ENCODE measurements at regions not wholly inside any gene's neighbourhood (a gene's known extent, or its start where the extent isn't known, plus 50 kb on each side); places are given as distances from the start of the nearest gene placed in this dataset.

DNA sequence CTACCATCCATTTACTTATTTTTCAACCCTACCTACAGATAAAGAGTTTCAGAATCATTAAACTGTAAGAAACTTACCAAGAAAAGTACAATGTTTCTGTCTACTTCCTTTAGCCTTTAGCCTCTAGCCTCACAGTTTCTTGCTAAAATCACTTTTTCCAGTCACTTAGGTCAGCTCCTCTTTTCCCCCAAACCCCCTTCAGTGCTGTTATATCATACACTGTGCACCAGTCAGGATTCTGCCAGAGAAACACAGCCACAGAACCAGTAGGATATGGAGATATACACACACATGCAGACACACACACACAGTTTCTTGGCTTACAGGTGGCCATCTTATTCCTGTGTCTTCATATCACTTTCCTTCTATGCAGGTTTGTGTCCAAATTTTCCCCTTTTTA, 139.9 kb upstream of the LIPC start (continued):
- TF ChIP-seq ZNF513 (CRISPR knock-in tag; conservative IDR thresholded peaks at IDR 0.05) (no peak), ZNF570 (CRISPR knock-in tag; IDR thresholded peaks at IDR 0.05; ENCODE audit: borderline replicate concordance) (no peak), HNRNPL (IDR thresholded peaks at IDR 0.05; ENCODE audit: low read depth, low read length) (no peak)

DNA sequence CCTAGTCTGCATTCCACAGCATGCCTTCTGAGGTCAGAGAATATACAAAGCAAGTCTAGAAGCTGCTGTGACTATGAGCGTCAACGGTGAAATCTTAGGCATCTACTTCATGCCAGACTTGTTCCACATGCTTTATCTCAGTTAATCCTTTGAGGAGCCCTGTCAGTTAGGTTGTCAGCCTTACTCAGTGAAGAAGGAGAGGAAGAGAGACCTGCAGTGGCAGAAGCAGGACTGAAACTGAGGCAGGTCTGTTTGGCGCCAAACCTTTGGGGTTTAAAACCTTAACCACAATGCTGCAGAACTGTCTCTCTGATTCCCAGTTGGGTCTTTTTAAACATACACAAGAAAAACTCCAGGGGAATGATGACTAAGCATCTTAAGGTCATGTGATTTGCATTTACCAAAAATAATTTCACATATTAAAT, 139.0 kb upstream of the LIPC start:
- FAIRE-seq, result no peak
- BruUV-seq (replicated peaks), result no TSS peak
- in situ Hi-C loops (cut with HindIII; ENCODE audit: extremely low pct_ligation_motif_present, low pct_unique_long_range_greater_than_20kb), result no loop called here

More for the DNA sequence above, 139.0 kb upstream of the LIPC start:
- H3K9me3 ChIP-seq (ENCODE audit: low read length), result peaks cover 14% of the 10 kb centered on the region; the same call in 1 of the 2 replicates
- CTCF ChIA-PET (ENCODE audit: low intra/inter-chr PET ratio, low total read pairs), result no interaction called here
- H3K79me2 ChIP-seq (ENCODE audit: insufficient read depth, low read length), result no peaks in the 10 kb centered on the region
- no peak overlapping the region for H2AFZ ChIP-seq (ENCODE audit: low read length)
- H3K4me3 ChIP-seq (replicated peaks in 1 of 3; ENCODE audit: insufficient read depth in 1 of 3, low read depth in 2 of 3, low read length in 3 of 3), result no peak overlapping the region
- no peak overlapping the region for H3K9ac ChIP-seq (ENCODE audit: insufficient read depth, low read depth, low read length)
- TF ChIP-seq MAFK (conservative IDR thresholded peaks at IDR 0.05 in 1 of 2, IDR thresholded peaks at IDR 0.05 in 1 of 2; ENCODE audit: low read length in 2 of 2), result peak; percentile 71 to 78
- TF ChIP-seq MAFF (IDR thresholded peaks at IDR 0.05; ENCODE audit: low read depth, low read length), result peak; percentile 50; the same call in 1 of the 2 replicates
- no peak for TF ChIP-seq CHD2 (IDR thresholded peaks at IDR 0.05; ENCODE audit: low read depth, low read length)
- TF ChIP-seq ZSCAN25 (CRISPR knock-in tag; IDR thresholded peaks at IDR 0.05), result no peak
- TF ChIP-seq NFATC3 (CRISPR knock-in tag; IDR thresholded peaks at IDR 0.05), result no peak
- H3K27ac ChIP-seq (ENCODE audit: extremely low read length, insufficient read depth, low read length), result no peak overlapping the region
- H4K20me1 ChIP-seq (ENCODE audit: insufficient read depth, low read length), result no peaks in the 10 kb centered on the region
- intact Hi-C loops (cut with micrococcal nuclease; ENCODE audit: unreplicated experiment), result no loop called here
- H3K4me2 ChIP-seq (ENCODE audit: low read depth, low read length), result no peak overlapping the region
- H3K4me1 ChIP-seq (ENCODE audit: insufficient read depth, low read length), result peaks cover 21% of the 10 kb centered on the region
- H3K36me3 ChIP-seq (replicated peaks in 1 of 2; ENCODE audit: control insufficient read depth in 1 of 2, insufficient read depth in 2 of 2, low read length in 2 of 2), result no peaks in the 10 kb centered on the region
- WGBS (ENCODE audit: low lambda C conversion rate), result 92% methylated on average over 3 of the region's 3 CpGs
- H3K27me3 ChIP-seq (ENCODE audit: control insufficient read depth in 1 of 2, insufficient read depth in 2 of 2, low read length in 2 of 2), result no peaks in the 10 kb centered on the region
- DNase-seq (ENCODE audit: low spot score) (no peak), ATAC-seq (no peak)
- POLR2A ChIA-PET, result interaction anchor here (1.8 kb wide), 1 partner anchor 37 kb away, joined by 3 read pairs; no protein-coding TSS in a partner anchor
